SH-SY5Y (cell line): ENCODE measurements at regions not wholly inside any gene's neighbourhood (a gene's known extent, or its start where the extent isn't known, plus 50 kb on each side); places are given as distances from the start of the nearest gene placed in this dataset.

Experiments
- GATA2 ChIP-seq: IDR thresholded peaks from 2 replicates; pipeline ENCODE4 v1.6.1; 2011; ENCODE audit warnings: mild to moderate bottlenecking, low read depth, low read length
- GATA3 ChIP-seq: IDR thresholded peaks from 2 replicates; pipeline ENCODE4 v1.6.1; 2011; ENCODE audit warnings: low read depth, mild to moderate bottlenecking, low read length, moderate library complexity

- no peak for TF ChIP-seq GATA2
- no peak for TF ChIP-seq GATA3
These were observed 301.2 kb upstream of the ARHGEF26 start for GRCh38 chr3:153820035-153820434.
